ENCODE measurements at regions not wholly inside any gene's neighbourhood (a gene's known extent, or its start where the extent isn't known, plus 50 kb on each side); places are given as distances from the start of the nearest gene placed in this dataset.
"Not testable (repeated sequence)": the region's sequence is repeated elsewhere in the genome, so short reads cannot be mapped to it uniquely, and the experiment has no call there.

DNA sequence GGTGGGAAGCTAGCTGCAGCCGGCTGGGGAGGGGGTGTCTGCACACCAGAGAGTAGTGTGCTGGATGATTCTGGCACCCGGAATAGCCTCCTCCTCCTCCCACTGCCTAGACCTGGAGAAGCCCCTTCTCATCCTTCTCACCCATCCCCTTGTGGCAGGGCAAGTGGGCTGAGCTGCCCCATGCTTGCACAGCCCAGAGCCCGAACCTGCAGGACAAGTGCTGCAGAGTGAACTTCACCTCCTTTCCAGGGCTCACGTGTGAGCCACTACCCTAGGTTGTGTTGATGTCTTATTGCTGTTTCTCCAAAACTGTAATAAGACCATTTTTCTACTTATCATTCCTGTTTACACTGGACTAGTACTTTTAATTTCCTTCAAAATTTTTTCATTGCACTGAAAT lies 56.1 kb upstream of the GLYATL1B start:
- H3K9me3 Mint-ChIP-seq, result no peaks in the 10 kb centered on the region
- no peak for DNase-seq
- POLR2A ChIA-PET, result no interaction called here

GRCh38 chr11:59031746-59032145 lies 54.4 kb upstream of the GLYATL1B start:
- H3K9me3 Mint-ChIP-seq; H3K36me3 ChIP-seq (ENCODE audit: insufficient read depth, low read length); H3K4me1 ChIP-seq (ENCODE audit: insufficient read depth, low read length); H3K4me3 ChIP-seq (ENCODE audit: low read length); H3K4me3 Mint-ChIP-seq; H3K9me3 ChIP-seq (ENCODE audit: low read length); H3K36me3 Mint-ChIP-seq; H3K27ac ChIP-seq (ENCODE audit: low read depth, low read length); DNase-seq; H3K4me1 Mint-ChIP-seq; H3K27me3 ChIP-seq (ENCODE audit: insufficient read depth, low read length, poor library complexity, severe bottlenecking); POLR2A ChIA-PET; CTCF ChIA-PET; H3K27ac Mint-ChIP-seq: not testable (repeated sequence)
- H3K27me3 Mint-ChIP-seq, result peaks cover 8 to 38% of the 10 kb centered on the region in 2 donors

More for the DNA sequence above, 56.1 kb upstream of the GLYATL1B start:
- no peaks in the 10 kb centered on the region for H3K36me3 Mint-ChIP-seq
- H3K27me3 ChIP-seq (ENCODE audit: insufficient read depth, low read length, poor library complexity, severe bottlenecking), result no peaks in the 10 kb centered on the region
- no peaks in the 10 kb centered on the region for H3K4me1 Mint-ChIP-seq
- peaks cover 4 to 31% of the 10 kb centered on the region in 2 donors for H3K27me3 Mint-ChIP-seq
- H3K9me3 ChIP-seq (ENCODE audit: low read length), result no peaks in the 10 kb centered on the region
- CTCF ChIA-PET, result no interaction called here
- H3K4me3 Mint-ChIP-seq, result no peak overlapping the region
- no peak overlapping the region for H3K27ac Mint-ChIP-seq
- no peak overlapping the region for H3K27ac ChIP-seq (ENCODE audit: low read depth, low read length)
- no peaks in the 10 kb centered on the region for H3K36me3 ChIP-seq (ENCODE audit: insufficient read depth, low read length)
- H3K4me1 ChIP-seq (ENCODE audit: insufficient read depth, low read length), result no peaks in the 10 kb centered on the region
- no peak overlapping the region for H3K4me3 ChIP-seq (ENCODE audit: low read length)
